Activated naive CD8-positive, alpha-beta T cell treated with anti-CD3 and anti-CD28 coated beads, Interleukin-2, amount 50 U/mL, for 24 hours (primary cell): ENCODE measurements at regions not wholly inside any gene's neighbourhood (a gene's known extent, or its start where the extent isn't known, plus 50 kb on each side); places are given as distances from the start of the nearest gene placed in this dataset.

Source experiments
- ATAC-seq: fragments of 150-1000 bp; cut with Tn5 transposase; one replicate; pipeline ENCODE4 v1.10.0; 2021
- DNase-seq: peaks from one replicate; pipeline ENCODE4 v3.0.0; 2021
- H3K27ac Mint-ChIP-seq: one replicate; pipeline ENCODE4 v1.8.0; 2021; ENCODE audit warnings: mild to moderate bottlenecking, mixed read lengths
- H3K27me3 Mint-ChIP-seq: one replicate; pipeline ENCODE4 v1.8.0; 2021; ENCODE audit warnings: mixed read lengths
- H3K36me3 Mint-ChIP-seq: one replicate; pipeline ENCODE4 v1.8.0; 2021; ENCODE audit warnings: low read depth, mixed read lengths
- H3K4me1 Mint-ChIP-seq: one replicate; pipeline ENCODE4 v1.8.0; 2021; ENCODE audit warnings: mixed read lengths
- H3K4me3 Mint-ChIP-seq: one replicate; pipeline ENCODE4 v1.8.0; 2021; ENCODE audit warnings: mild to moderate bottlenecking, moderate library complexity, mixed read lengths
- H3K9me3 Mint-ChIP-seq: one replicate; pipeline ENCODE4 v1.8.0; 2021; ENCODE audit warnings: mixed read lengths

DNA sequence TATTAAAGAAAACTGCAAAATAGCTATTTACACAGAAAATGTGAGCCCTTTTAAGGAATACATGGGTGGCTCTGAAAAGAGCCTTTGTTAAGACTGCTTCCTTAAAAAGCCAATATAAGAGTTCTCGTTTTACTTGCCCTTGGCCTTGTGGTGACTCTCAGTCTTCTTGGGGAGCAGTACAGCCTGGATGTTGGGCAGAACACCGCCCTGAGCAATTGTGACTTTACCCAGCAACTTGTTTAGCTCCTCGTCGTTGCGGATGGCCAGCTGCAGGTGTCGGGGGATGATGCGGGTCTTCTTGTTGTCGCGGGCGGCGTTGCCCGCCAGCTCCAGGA, 111.5 kb downstream of the HFE start:
- H3K9me3 Mint-ChIP-seq, result no peaks in the 10 kb centered on the region
- H3K36me3 Mint-ChIP-seq, result peaks cover 9% of the 10 kb centered on the region
- H3K4me1 Mint-ChIP-seq, result peaks cover 56% of the 10 kb centered on the region
- H3K4me3 Mint-ChIP-seq, result peak overlapping the region; percentile 97
- H3K27ac Mint-ChIP-seq, result peak overlapping the region; percentile 99
- ATAC-seq, result peak; percentile 20
- H3K27me3 Mint-ChIP-seq, result peaks cover 3% of the 10 kb centered on the region
- no peak for DNase-seq

DNA sequence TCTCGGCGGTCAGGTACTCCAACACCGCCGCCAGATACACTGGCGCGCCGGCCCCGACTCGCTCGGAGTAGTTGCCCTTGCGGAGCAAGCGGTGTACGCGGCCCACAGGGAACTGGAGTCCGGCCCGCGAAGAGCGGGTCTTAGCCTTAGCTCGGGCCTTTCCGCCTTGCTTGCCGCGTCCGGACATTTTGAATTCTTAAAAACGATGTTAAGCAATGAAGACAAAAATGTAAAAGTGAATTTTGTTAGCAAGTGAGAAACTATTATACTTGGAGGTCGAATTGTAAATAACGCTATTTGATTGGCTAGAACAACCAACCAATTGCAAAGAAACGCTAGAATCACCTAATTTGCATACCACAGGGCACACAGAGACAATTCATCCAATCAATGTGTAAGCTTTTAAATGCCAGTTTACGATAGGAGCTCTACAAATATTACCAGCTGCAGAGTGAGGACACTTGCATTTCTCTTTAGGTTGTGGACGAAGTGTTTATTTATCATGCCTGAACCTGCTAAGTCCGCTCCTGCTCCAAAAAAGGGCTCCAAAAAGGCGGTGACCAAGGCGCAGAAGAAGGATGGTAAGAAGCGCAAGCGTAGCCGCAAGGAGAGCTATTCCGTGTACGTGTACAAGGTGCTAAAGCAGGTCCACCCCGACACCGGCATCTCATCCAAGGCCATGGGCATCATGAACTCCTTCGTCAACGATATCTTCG, 112.0 kb downstream of the HFE start:
- Mint-ChIP-seq H3K36me3 (peaks cover 9% of the 10 kb centered on the region), H3K4me1 (peaks cover 60% of the 10 kb centered on the region), H3K27ac (peak overlapping the region; percentile 99), H3K9me3 (no peaks in the 10 kb centered on the region), H3K4me3 (peak overlapping the region; percentile 97), H3K27me3 (peaks cover 3% of the 10 kb centered on the region)
- DNase-seq, result peak; percentile 73
- ATAC-seq, result peak; percentile 66

DNA sequence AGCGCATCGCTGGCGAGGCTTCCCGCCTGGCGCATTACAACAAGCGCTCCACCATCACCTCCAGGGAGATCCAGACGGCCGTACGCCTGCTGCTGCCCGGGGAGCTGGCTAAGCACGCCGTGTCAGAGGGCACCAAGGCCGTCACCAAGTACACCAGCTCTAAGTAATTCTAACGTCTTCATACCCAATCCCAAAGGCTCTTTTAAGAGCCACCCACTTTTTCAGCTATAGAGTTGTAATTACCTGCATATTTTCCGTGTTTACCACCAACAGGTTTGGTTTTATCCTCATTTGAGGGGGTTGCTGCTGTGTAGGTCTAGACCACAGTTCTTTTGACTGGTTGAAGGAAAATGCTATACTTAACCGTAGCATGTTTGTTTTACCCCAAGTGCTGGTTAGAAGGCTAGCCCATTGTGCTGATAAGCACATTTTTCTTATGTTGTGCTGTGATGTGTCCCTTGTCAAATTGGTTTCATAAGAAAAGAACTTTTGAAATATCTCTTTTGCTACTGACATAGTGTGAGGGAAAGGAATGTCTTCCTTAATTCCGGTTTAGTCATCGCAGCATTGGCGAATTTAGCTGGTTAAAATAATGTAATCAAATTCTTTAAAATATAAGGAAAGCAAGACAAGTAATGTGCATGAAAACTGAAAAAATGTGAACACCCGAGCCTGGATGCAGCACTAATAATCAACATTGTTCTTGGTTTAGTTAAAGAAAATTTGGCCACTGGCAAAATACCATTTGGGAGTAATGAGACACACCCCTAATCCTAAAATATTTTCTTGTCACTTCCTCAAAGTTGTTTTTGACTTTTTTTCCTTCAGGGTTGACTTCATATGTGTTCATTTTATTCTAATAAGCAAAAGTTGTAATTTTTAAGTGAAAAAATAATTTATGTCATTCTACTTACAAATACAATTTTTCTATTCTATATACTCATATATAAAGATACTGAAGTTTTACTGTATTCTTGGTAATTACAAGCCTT, 112.8 kb downstream of the HFE start:
- H3K4me1 Mint-ChIP-seq, result peaks cover 56% of the 10 kb centered on the region
- no peak for DNase-seq
- H3K4me3 Mint-ChIP-seq, result peak overlapping the region; percentile 97
- H3K27me3 Mint-ChIP-seq, result peaks cover 3% of the 10 kb centered on the region
- peak; percentile 7 for ATAC-seq
- peaks cover 14% of the 10 kb centered on the region for H3K36me3 Mint-ChIP-seq
- peak overlapping the region; percentile 99 for H3K27ac Mint-ChIP-seq
- H3K9me3 Mint-ChIP-seq, result no peaks in the 10 kb centered on the region

DNA sequence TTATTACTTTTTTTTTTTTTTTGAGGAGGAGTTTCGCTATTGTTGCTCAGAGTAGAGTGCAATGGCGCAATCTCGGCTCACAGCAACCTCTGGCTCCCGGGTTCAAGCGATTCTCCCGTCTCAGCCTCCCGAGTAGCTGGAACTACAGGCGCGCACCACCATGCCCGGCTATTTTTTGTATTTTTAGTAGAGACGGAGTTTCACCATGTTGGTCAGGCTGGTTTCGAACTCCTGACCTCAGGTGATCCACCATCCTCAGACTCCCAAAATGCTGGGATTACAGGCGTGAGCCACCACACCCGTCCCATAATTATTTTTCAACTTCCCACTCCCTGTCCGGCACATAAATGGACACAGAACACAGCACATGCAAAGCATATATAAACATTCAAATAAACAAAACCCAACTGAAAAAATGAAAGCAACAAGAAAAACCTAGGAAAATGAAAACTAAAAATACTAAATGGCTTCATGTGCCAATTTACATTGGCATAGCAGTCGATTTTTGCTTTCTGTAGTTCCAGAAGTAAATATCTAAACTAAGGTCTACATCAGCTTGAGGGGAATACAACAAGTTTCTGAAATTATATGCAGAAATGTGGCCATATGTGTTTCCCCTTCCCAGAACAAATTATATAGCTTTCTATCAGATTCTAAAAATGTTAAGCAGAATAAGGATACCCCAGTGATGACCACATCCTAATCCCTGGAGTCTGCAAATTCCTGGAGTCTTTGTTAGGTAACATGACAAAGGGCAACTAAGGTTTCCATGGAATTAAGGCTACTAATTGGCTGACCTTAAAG, 113.9 kb downstream of the HFE start:
- Mint-ChIP-seq H3K27me3 (peaks cover 3% of the 10 kb centered on the region), H3K27ac (peak overlapping the region; percentile 59), H3K4me3 (peak overlapping the region; percentile 44), H3K36me3 (peaks cover 9% of the 10 kb centered on the region), H3K4me1 (peaks cover 49% of the 10 kb centered on the region), H3K9me3 (no peaks in the 10 kb centered on the region)
- ATAC-seq, result no peak
- no peak for DNase-seq

DNA sequence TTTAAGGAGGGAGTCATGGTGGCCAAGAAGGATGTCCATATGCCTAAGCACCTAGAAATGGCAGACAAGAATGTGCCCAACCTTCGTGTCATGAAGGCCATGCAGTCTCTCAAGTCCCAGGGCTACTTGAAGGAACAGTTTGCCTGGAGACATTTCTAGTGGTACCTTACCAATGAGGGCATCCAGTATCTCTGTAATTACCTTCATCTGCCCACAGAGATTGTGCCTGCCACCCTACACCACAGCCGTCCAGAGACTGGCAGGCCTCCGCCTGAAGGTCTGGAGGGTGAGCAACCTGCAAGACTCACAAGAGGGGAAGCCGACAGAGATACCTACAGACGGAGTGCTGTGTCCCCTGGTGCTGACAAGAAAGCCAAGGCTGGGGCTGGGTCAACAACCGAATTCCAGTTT, 115.0 kb downstream of the HFE start:
- ATAC-seq, result no peak
- H3K27me3 Mint-ChIP-seq, result peaks cover 1% of the 10 kb centered on the region
- no peaks in the 10 kb centered on the region for H3K9me3 Mint-ChIP-seq
- DNase-seq, result no peak
- H3K36me3 Mint-ChIP-seq, result peaks cover 6% of the 10 kb centered on the region
- no peak overlapping the region for H3K4me3 Mint-ChIP-seq
- peaks cover 46% of the 10 kb centered on the region for H3K4me1 Mint-ChIP-seq
- H3K27ac Mint-ChIP-seq, result no peak overlapping the region

DNA sequence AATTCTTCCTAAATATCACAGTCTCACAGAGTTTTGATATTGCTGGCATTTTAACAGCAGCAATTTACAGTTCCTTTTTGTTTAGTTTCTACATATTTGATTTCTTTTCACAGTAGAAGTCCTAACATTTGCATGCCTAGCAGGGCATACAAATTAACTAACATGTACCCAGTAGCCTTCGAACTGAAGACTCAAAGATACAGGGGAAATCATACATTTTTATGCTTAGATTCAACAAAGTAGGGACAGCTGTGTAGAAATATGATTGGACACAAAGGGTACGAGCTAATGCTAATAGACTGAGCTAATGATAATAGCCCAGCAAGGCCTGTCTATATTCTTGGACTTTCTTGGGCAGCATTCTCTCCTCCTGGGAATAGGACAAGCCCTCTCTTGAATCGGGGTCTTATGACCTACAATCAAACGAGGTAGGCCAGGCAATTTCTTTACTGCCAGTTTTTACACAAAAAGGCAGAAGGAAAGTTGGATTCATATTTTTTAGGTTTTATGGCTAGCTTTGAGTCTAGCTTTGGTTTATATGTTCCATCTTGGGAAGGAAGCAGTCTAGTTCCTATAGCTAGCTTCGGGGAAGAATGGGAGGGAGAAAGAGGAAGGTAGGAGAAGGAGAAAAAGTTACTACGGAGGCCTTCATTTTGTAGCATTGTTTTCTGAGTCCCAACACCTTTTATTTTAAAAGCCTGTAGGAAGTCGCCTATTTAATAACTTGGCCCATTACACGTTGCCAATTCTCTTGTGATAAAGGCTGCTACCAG, 115.8 kb downstream of the HFE start:
- Mint-ChIP-seq H3K4me1 (peaks cover 41% of the 10 kb centered on the region), H3K27me3 (no peaks in the 10 kb centered on the region), H3K27ac (peak overlapping the region; percentile 80), H3K4me3 (peak overlapping the region; percentile 51), H3K36me3 (peaks cover 5% of the 10 kb centered on the region), H3K9me3 (no peaks in the 10 kb centered on the region)
- no peak for DNase-seq
- no peak for ATAC-seq

DNA sequence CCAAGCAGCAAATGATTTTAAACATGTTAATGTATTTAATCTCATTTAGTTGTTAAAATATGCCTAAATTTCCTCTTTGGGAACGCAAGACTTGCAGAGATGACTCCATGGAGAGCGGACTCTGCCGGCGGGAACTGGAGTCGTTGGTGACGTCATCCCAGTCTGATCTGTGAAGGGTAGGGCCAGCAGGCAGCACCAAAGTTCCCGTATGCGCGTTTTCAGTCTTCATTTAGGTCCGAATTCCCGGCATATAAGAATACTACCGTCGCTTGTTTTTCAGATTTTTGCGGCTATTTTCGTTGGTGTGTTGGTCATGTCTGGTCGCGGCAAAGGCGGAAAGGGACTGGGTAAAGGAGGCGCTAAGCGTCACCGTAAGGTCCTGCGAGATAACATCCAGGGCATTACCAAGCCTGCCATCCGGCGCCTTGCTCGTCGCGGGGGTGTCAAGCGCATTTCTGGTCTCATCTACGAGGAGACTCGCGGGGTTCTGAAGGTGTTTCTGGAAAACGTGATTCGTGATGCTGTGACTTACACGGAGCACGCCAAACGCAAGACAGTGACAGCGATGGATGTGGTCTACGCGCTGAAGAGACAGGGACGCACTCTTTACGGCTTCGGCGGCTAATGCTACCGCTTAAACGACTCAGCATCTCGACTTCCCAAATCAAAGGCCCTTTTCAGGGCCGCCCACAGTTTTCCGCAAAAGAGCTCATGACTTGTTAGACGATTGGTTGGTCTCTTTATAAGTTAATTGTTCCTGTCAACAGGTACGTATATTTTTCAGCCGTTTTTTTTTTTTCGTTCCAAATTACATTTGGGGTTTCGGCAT, 117.3 kb downstream of the HFE start:
- ATAC-seq (peak; percentile 78), DNase-seq (peak; percentile 80)
- Mint-ChIP-seq H3K4me3 (no peak overlapping the region), H3K36me3 (peaks cover 5% of the 10 kb centered on the region), H3K27me3 (no peaks in the 10 kb centered on the region), H3K9me3 (no peaks in the 10 kb centered on the region), H3K4me1 (peaks cover 32% of the 10 kb centered on the region), H3K27ac (no peak overlapping the region)

DNA sequence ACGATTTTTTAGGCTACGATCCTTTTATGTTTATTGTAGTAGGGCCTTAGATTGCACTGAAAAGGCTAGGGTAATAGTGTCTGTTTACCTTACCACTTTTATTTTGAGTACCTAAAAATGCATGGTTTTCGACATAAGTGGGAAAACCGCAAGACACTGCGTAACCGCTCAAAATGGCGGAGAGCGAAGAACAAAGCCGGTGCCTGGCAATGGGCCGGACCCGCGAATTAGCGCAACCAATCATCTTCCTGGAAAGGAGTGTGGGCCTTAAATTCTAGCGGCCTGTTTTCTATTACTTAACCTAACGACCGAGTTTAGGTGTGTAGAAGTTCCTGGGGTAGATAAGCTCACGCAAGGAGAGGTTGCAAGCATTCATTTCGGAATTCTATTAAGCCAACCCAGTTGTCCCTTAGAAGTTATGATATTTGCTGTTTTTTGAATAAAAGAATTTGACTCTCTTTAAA, 118.0 kb downstream of the HFE start:
- peaks cover 26% of the 10 kb centered on the region for H3K4me1 Mint-ChIP-seq
- peaks cover 5% of the 10 kb centered on the region for H3K36me3 Mint-ChIP-seq
- H3K9me3 Mint-ChIP-seq, result peaks cover 1% of the 10 kb centered on the region
- no peak overlapping the region for H3K27ac Mint-ChIP-seq
- peak; percentile 78 for DNase-seq
- ATAC-seq, result peak; percentile 63
- H3K27me3 Mint-ChIP-seq, result no peaks in the 10 kb centered on the region
- H3K4me3 Mint-ChIP-seq, result no peak overlapping the region

DNA sequence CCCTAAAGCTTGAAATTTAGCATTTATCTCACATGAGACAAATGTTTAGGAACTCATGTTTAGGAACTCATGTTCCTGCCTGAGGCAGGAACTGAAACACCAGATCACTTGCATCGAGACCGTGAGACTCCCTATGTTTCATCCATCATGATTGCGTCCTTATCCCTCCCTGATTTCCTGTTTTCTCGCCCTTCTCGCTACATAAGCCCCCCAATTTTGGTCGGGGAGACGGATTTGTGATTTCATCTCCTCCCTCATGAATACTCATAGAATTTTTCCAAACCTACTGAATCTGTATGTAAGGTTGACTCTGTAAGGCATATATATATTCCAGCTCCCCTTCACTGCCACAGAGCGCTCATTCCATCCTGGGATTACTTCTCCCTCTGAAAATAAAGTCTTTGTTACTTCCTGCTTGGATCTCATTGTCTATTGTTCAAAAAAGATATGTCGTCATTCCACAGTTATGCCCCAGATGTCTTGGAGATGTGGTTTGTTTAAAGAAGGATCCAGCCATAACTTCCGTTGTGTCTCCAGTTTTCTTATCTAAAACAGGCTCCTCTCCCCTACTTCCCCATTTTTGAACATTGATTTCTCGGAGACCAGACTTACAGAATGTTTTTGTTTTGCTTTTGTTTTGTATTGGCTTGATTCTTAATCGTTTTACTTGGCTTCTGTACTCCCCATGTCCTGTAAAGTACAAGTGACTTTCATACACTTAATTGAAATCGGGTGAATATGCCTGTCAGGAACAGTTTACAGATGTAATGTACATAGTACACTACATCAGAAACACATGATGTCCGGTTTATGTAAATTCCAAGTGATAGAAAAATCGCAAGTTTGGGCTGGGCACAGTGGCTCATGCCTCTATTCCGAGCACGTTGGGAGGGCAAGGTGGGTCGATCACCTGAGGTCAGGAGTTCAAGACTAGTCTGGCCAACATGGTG, 118.7 kb downstream of the HFE start:
- no peaks in the 10 kb centered on the region for H3K27me3 Mint-ChIP-seq
- H3K4me3 Mint-ChIP-seq, result no peak overlapping the region
- peaks cover 3% of the 10 kb centered on the region for H3K9me3 Mint-ChIP-seq
- no peak for DNase-seq
- H3K27ac Mint-ChIP-seq, result no peak overlapping the region
- H3K36me3 Mint-ChIP-seq, result peaks cover 5% of the 10 kb centered on the region
- ATAC-seq, result no peak
- peaks cover 23% of the 10 kb centered on the region for H3K4me1 Mint-ChIP-seq

DNA sequence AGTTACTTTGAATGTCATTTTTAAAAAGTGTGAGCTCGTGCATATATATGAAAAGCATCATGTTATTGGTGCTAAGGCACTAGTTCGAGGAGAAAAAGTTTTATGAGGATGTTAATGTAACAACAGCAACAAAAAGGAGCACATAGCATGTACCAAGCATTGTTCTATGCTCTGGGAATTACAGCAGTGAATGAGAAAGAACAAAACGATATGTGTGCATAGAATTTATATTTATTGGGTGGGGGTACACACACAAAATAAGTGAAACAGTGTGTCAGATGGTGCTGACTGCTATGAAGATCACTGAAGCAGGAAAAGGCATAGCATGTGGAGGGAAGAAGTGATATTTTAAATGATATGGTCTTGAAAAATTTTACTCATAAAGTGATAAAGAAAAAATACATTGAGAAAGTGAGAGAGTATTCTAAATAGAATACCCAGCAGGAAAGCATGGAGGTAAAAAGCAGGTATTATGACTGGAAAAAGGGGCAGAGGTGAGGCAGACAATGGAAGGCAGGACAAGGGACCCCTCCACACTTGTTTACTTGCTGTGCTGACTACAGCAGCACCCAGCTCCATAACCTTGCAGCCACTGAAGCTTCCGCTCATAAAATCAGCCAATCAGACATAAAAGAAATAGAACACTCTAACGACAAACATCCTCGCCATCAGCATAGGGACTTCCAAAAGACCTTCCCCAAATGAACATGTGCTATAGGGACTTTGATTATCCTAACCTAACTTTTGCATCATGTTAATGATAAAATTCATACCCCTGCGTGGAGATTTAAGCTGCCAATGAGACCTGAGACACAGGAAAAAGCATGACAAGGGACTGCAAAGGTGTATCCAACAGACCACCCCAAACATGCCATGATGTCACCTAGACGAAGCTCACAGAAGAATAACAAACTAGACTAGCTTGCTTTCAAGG, 119.9 kb downstream of the HFE start:
- no peak for DNase-seq
- H3K27me3 Mint-ChIP-seq, result no peaks in the 10 kb centered on the region
- peaks cover 16% of the 10 kb centered on the region for H3K4me1 Mint-ChIP-seq
- ATAC-seq, result no peak
- no peak overlapping the region for H3K4me3 Mint-ChIP-seq
- H3K36me3 Mint-ChIP-seq, result peaks cover 5% of the 10 kb centered on the region
- no peak overlapping the region for H3K27ac Mint-ChIP-seq
- H3K9me3 Mint-ChIP-seq, result peaks cover 3% of the 10 kb centered on the region

DNA sequence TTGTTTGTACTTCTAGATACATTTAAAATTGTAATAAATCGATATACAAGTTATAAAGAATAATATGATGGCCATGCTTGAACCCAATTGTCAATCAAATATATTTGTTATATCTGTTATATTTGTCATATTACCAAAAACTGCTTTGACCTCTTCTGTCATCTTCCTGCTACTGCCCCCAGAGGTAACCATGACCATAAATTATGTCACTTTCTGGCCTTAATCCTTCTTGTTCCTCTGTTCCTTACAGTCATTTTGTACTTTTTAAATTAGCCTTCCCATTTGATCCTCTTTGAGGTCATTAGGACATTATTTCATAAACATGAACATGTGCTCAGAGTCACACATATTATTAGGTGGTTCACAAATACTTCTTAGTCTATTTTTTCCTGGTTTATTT, 124.7 kb downstream of the HFE start:
- DNase-seq, result no peak
- peaks cover 8% of the 10 kb centered on the region for H3K9me3 Mint-ChIP-seq
- H3K4me1 Mint-ChIP-seq, result peaks cover 9% of the 10 kb centered on the region
- no peak overlapping the region for H3K4me3 Mint-ChIP-seq
- no peaks in the 10 kb centered on the region for H3K27me3 Mint-ChIP-seq
- ATAC-seq, result no peak
- no peaks in the 10 kb centered on the region for H3K36me3 Mint-ChIP-seq
- H3K27ac Mint-ChIP-seq, result no peak overlapping the region
